A673 (cell line): ENCODE measurements at regions not wholly inside any gene's neighbourhood (a gene's known extent, or its start where the extent isn't known, plus 50 kb on each side); places are given as distances from the start of the nearest gene placed in this dataset.

Experiments used
- EZH2 ChIP-seq: fragments of 200-600 bp; sonication (generic); IDR thresholded peaks from 2 replicates; pipeline ENCODE4 v1.6.1; 2017; ENCODE audit warnings: borderline replicate concordance, low read depth, mild to moderate bottlenecking, mixed read lengths, antibody characterized with exemption, low read length; ENCODE audit not compliant: poor library complexity, severe bottlenecking
- TF ChIP-seq, protein P1 (sequence below): fragments of 300-800, 200-600 bp; sonication (generic); conservative IDR thresholded peaks from 2 replicates; pipeline ENCODE4 v1.5.1; 2017; ENCODE audit warnings: low read depth, mild to moderate bottlenecking, antibody characterized with exemption, low read length, moderate library complexity, mixed read lengths

- TF ChIP-seq, protein P1, sequence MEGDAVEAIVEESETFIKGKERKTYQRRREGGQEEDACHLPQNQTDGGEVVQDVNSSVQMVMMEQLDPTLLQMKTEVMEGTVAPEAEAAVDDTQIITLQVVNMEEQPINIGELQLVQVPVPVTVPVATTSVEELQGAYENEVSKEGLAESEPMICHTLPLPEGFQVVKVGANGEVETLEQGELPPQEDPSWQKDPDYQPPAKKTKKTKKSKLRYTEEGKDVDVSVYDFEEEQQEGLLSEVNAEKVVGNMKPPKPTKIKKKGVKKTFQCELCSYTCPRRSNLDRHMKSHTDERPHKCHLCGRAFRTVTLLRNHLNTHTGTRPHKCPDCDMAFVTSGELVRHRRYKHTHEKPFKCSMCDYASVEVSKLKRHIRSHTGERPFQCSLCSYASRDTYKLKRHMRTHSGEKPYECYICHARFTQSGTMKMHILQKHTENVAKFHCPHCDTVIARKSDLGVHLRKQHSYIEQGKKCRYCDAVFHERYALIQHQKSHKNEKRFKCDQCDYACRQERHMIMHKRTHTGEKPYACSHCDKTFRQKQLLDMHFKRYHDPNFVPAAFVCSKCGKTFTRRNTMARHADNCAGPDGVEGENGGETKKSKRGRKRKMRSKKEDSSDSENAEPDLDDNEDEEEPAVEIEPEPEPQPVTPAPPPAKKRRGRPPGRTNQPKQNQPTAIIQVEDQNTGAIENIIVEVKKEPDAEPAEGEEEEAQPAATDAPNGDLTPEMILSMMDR, result no peak
- no peak for TF ChIP-seq EZH2
These were observed 75.2 kb upstream of the MYL2 start for GRCh38 chr12:110995615-110996014.
